Prostate gland (tissue), 2 donors: ENCODE measurements at regions not wholly inside any gene's neighbourhood (a gene's known extent, or its start where the extent isn't known, plus 50 kb on each side); places are given as distances from the start of the nearest gene placed in this dataset.

Experiments
- CTCF ChIP-seq, 4 experiments: fragments of 200-600 bp in 2 of 4; fragments of 450-650 bp in 2 of 4; sonication (generic) in 2 of 4; IDR thresholded peaks; 1 replicate in 3 of 4; 2 replicates in 1 of 4; pipeline ENCODE4 v1.5.1; 2016 to 2019; ENCODE audit warnings: antibody characterized with exemption in 4 of 4, mild to moderate bottlenecking in 2 of 4, moderate library complexity in 2 of 4
- POLR2A ChIP-seq: fragments of 450-650 bp; IDR thresholded peaks from one replicate; pipeline ENCODE4 v1.6.1; 2016; ENCODE audit warnings: antibody characterized with exemption, mild to moderate bottlenecking
- POLR2AphosphoS5 ChIP-seq: sonication (generic); formaldehyde crosslinking; IDR thresholded peaks from one replicate; pipeline ENCODE4 v1.6.1; 2017; ENCODE audit warnings: antibody characterized with exemption

GRCh38 chr9:117926031-117926658 is 221.9 kb downstream of the TLR4 start:
- TF ChIP-seq CTCF (IDR thresholded peaks at IDR 0.05) (no peak), POLR2A (no peak), POLR2AphosphoS5 (no peak)
